ENCODE measurements at regions not wholly inside any gene's neighbourhood (a gene's known extent, or its start where the extent isn't known, plus 50 kb on each side); places are given as distances from the start of the nearest gene placed in this dataset.

- TF ChIP-seq RAD21 (IDR thresholded peaks at IDR 0.05; ENCODE audit: low read depth) (no peak), CREB1 (IDR thresholded peaks at IDR 0.05; ENCODE audit: low read depth) (no peak), ZBTB7A (IDR thresholded peaks at IDR 0.05; ENCODE audit: low read depth) (no peak), FOXM1 (IDR thresholded peaks at IDR 0.05; ENCODE audit: borderline replicate concordance, low read depth) (no peak)
Observed at GRCh38 chr5:62814991-62815390, 236.4 kb downstream of the LRRC70 start.
